GM18870 (cell line): ENCODE measurements at regions not wholly inside any gene's neighbourhood (a gene's known extent, or its start where the extent isn't known, plus 50 kb on each side); places are given as distances from the start of the nearest gene placed in this dataset.
"Not testable (repeated sequence)": the region's sequence is repeated elsewhere in the genome, so short reads cannot be mapped to it uniquely, and the experiment has no call there.

ENCODE experiments used
- ATAC-seq: cut with Tn5 transposase; IDR thresholded peaks from one replicate; pipeline ENCODE4 v1.9.1; 2021; ENCODE audit warnings: moderate library complexity; ENCODE audit not compliant: unreplicated experiment

- ATAC-seq = no peak
Observed at GRCh38 chr11:26896719-26897118, 97.2 kb upstream of the FIBIN start.

- no peak for ATAC-seq
Observed at GRCh38 chr11:26898799-26899198, 95.1 kb upstream of the FIBIN start.

GRCh38 chr11:26901162-26901561, 92.8 kb upstream of the FIBIN start:
- no peak for ATAC-seq

GRCh38 chr11:26904132-26904531, 89.8 kb upstream of the FIBIN start:
- no peak for ATAC-seq

GRCh38 chr11:26904801-26905200, 89.1 kb upstream of the FIBIN start:
- ATAC-seq = no peak

- no peak for ATAC-seq
Observed at GRCh38 chr11:26905368-26905767, 88.5 kb upstream of the FIBIN start.

GRCh38 chr11:26909515-26909914, 84.4 kb upstream of the FIBIN start:
- no peak for ATAC-seq

- ATAC-seq = no peak
Observed at GRCh38 chr11:26909991-26910591, 83.8 kb upstream of the FIBIN start.

- ATAC-seq = peak; percentile 91
Observed at GRCh38 chr11:26914968-26915367, 78.9 kb upstream of the FIBIN start.

- no peak for ATAC-seq
Observed at GRCh38 chr11:26916805-26917204, 77.1 kb upstream of the FIBIN start.

- ATAC-seq = no peak
Observed at GRCh38 chr11:26928582-26928981, 65.3 kb upstream of the FIBIN start.

- no peak for ATAC-seq
Observed at GRCh38 chr11:26929806-26930517, 64.0 kb upstream of the FIBIN start.

GRCh38 chr11:26930518-26931247, 63.2 kb upstream of the FIBIN start:
- no peak for ATAC-seq

GRCh38 chr11:26931248-26931631, 62.7 kb upstream of the FIBIN start:
- ATAC-seq = no peak

- no peak for ATAC-seq
Observed at GRCh38 chr11:26931881-26932280, 62.0 kb upstream of the FIBIN start.

- no peak for ATAC-seq
Observed at GRCh38 chr11:26936109-26936508, 57.8 kb upstream of the FIBIN start.

GRCh38 chr11:26937386-26937785, 56.5 kb upstream of the FIBIN start:
- ATAC-seq = no peak

- not testable (repeated sequence) for ATAC-seq
Observed at GRCh38 chr11:26940501-26940900, 53.4 kb upstream of the FIBIN start.

GRCh38 chr11:26942356-26942755, 51.6 kb upstream of the FIBIN start:
- no peak for ATAC-seq

GRCh38 chr11:26943636-26944035, 50.3 kb upstream of the FIBIN start:
- no peak for ATAC-seq
